ENCODE measurements at regions not wholly inside any gene's neighbourhood (a gene's known extent, or its start where the extent isn't known, plus 50 kb on each side); places are given as distances from the start of the nearest gene placed in this dataset.

GRCh38 chr15:53114960-53115359 is 324.8 kb upstream of the ONECUT1 start:
- Mint-ChIP-seq H3K36me3 (no peaks in the 10 kb centered on the region), H3K4me1 (no peaks in the 10 kb centered on the region), H3K9me3 (peaks cover 6% of the 10 kb centered on the region), H3K27me3 (peaks cover 3% of the 10 kb centered on the region), H3K4me3 (no peak overlapping the region), H3K27ac (no peak overlapping the region)
- no peak for DNase-seq

- Mint-ChIP-seq H3K36me3 (no peaks in the 10 kb centered on the region), H3K9me3 (no peaks in the 10 kb centered on the region), H3K4me1 (no peaks in the 10 kb centered on the region), H3K27me3 (peaks cover 5% of the 10 kb centered on the region), H3K27ac (no peak overlapping the region), H3K4me3 (no peak overlapping the region)
- no peak for DNase-seq
Measured at GRCh38 chr15:53110999-53111398, 320.9 kb upstream of the ONECUT1 start.

GRCh38 chr15:53108319-53108718 is 318.2 kb upstream of the ONECUT1 start:
- DNase-seq, result no peak
- H3K4me1 Mint-ChIP-seq, result no peaks in the 10 kb centered on the region
- no peak overlapping the region for H3K27ac Mint-ChIP-seq
- H3K36me3 Mint-ChIP-seq, result no peaks in the 10 kb centered on the region
- no peaks in the 10 kb centered on the region for H3K9me3 Mint-ChIP-seq
- H3K27me3 Mint-ChIP-seq, result peaks cover 5% of the 10 kb centered on the region
- no peak overlapping the region for H3K4me3 Mint-ChIP-seq

- no peaks in the 10 kb centered on the region for H3K36me3 Mint-ChIP-seq
- no peak overlapping the region for H3K4me3 Mint-ChIP-seq
- no peak for DNase-seq
- no peaks in the 10 kb centered on the region for H3K9me3 Mint-ChIP-seq
- H3K4me1 Mint-ChIP-seq, result no peaks in the 10 kb centered on the region
- H3K27ac Mint-ChIP-seq, result no peak overlapping the region
- peaks cover 3% of the 10 kb centered on the region for H3K27me3 Mint-ChIP-seq
Measured at GRCh38 chr15:53107855-53108254, 317.7 kb upstream of the ONECUT1 start.

- Mint-ChIP-seq H3K4me1 (no peaks in the 10 kb centered on the region), H3K4me3 (no peak overlapping the region), H3K9me3 (no peaks in the 10 kb centered on the region), H3K36me3 (no peaks in the 10 kb centered on the region), H3K27ac (no peak overlapping the region), H3K27me3 (peaks cover 8% of the 10 kb centered on the region)
- DNase-seq, result no peak
Measured at GRCh38 chr15:53106505-53107286, 316.6 kb upstream of the ONECUT1 start.

GRCh38 chr15:53102483-53102882 is 312.3 kb upstream of the ONECUT1 start:
- Mint-ChIP-seq H3K4me1 (no peaks in the 10 kb centered on the region), H3K4me3 (no peak overlapping the region), H3K36me3 (no peaks in the 10 kb centered on the region), H3K9me3 (no peaks in the 10 kb centered on the region), H3K27ac (no peak overlapping the region), H3K27me3 (peaks cover 12% of the 10 kb centered on the region)
- no peak for DNase-seq

GRCh38 chr15:53080484-53080883 is 290.3 kb upstream of the ONECUT1 start:
- Mint-ChIP-seq H3K4me1 (no peaks in the 10 kb centered on the region), H3K9me3 (no peaks in the 10 kb centered on the region), H3K36me3 (no peaks in the 10 kb centered on the region), H3K27me3 (no peaks in the 10 kb centered on the region), H3K27ac (no peak overlapping the region), H3K4me3 (no peak overlapping the region)
- DNase-seq, result no peak

- Mint-ChIP-seq H3K9me3 (no peaks in the 10 kb centered on the region), H3K36me3 (no peaks in the 10 kb centered on the region), H3K4me3 (no peak overlapping the region), H3K27ac (no peak overlapping the region), H3K4me1 (no peaks in the 10 kb centered on the region), H3K27me3 (no peaks in the 10 kb centered on the region)
- DNase-seq, result no peak
Measured at GRCh38 chr15:53074221-53074620, 284.1 kb upstream of the ONECUT1 start.

- Mint-ChIP-seq H3K27me3 (no peaks in the 10 kb centered on the region), H3K27ac (no peak overlapping the region), H3K4me3 (no peak overlapping the region), H3K9me3 (no peaks in the 10 kb centered on the region), H3K36me3 (no peaks in the 10 kb centered on the region), H3K4me1 (no peaks in the 10 kb centered on the region)
- peak; percentile 0 for DNase-seq
Measured at GRCh38 chr15:53072077-53072476, 281.9 kb upstream of the ONECUT1 start.

GRCh38 chr15:53068636-53069035 is 278.5 kb upstream of the ONECUT1 start:
- no peak overlapping the region for H3K4me3 Mint-ChIP-seq
- H3K36me3 Mint-ChIP-seq, result no peaks in the 10 kb centered on the region
- no peaks in the 10 kb centered on the region for H3K4me1 Mint-ChIP-seq
- DNase-seq, result no peak
- no peak overlapping the region for H3K27ac Mint-ChIP-seq
- H3K9me3 Mint-ChIP-seq, result peaks cover 1% of the 10 kb centered on the region
- no peaks in the 10 kb centered on the region for H3K27me3 Mint-ChIP-seq

GRCh38 chr15:53059273-53060043 is 269.3 kb upstream of the ONECUT1 start:
- no peak overlapping the region for H3K27ac Mint-ChIP-seq
- H3K36me3 Mint-ChIP-seq, result no peaks in the 10 kb centered on the region
- no peak for DNase-seq
- H3K27me3 Mint-ChIP-seq, result no peaks in the 10 kb centered on the region
- H3K9me3 Mint-ChIP-seq, result peaks cover 4% of the 10 kb centered on the region
- no peaks in the 10 kb centered on the region for H3K4me1 Mint-ChIP-seq
- no peak overlapping the region for H3K4me3 Mint-ChIP-seq

GRCh38 chr15:53046153-53046790 is 256.1 kb upstream of the ONECUT1 start:
- Mint-ChIP-seq H3K4me3 (no peak overlapping the region), H3K4me1 (no peaks in the 10 kb centered on the region), H3K9me3 (peaks cover 18% of the 10 kb centered on the region), H3K36me3 (peaks cover 3% of the 10 kb centered on the region), H3K27ac (no peak overlapping the region), H3K27me3 (peaks cover 8% of the 10 kb centered on the region)
- DNase-seq, result no peak

GRCh38 chr15:53038655-53038941 is 248.5 kb upstream of the ONECUT1 start:
- no peak overlapping the region for H3K4me3 Mint-ChIP-seq
- no peak for DNase-seq
- peaks cover 8% of the 10 kb centered on the region for H3K9me3 Mint-ChIP-seq
- H3K36me3 Mint-ChIP-seq, result no peaks in the 10 kb centered on the region
- no peak overlapping the region for H3K27ac Mint-ChIP-seq
- peaks cover 13% of the 10 kb centered on the region for H3K27me3 Mint-ChIP-seq
- no peaks in the 10 kb centered on the region for H3K4me1 Mint-ChIP-seq

GRCh38 chr15:53037904-53038654 is 247.9 kb upstream of the ONECUT1 start:
- Mint-ChIP-seq H3K4me3 (no peak overlapping the region), H3K9me3 (peaks cover 6% of the 10 kb centered on the region), H3K27ac (no peak overlapping the region), H3K36me3 (no peaks in the 10 kb centered on the region), H3K4me1 (no peaks in the 10 kb centered on the region), H3K27me3 (peaks cover 13% of the 10 kb centered on the region)
- DNase-seq, result no peak

GRCh38 chr15:53036641-53037040 is 246.5 kb upstream of the ONECUT1 start:
- peaks cover 13% of the 10 kb centered on the region for H3K27me3 Mint-ChIP-seq
- H3K36me3 Mint-ChIP-seq, result no peaks in the 10 kb centered on the region
- H3K9me3 Mint-ChIP-seq, result no peaks in the 10 kb centered on the region
- no peak for DNase-seq
- H3K4me1 Mint-ChIP-seq, result no peaks in the 10 kb centered on the region
- H3K4me3 Mint-ChIP-seq, result no peak overlapping the region
- no peak overlapping the region for H3K27ac Mint-ChIP-seq
